Neural cell (in vitro differentiated cells): ENCODE measurements at regions not wholly inside any gene's neighbourhood (a gene's known extent, or its start where the extent isn't known, plus 50 kb on each side); places are given as distances from the start of the nearest gene placed in this dataset.

Experiments used
- H2AFZ ChIP-seq: fragments of 200-600, 300-800 bp; sonication (generic), shearing (Covaris generic); 2 replicates; pipeline ENCODE4 v1.6.0; 2014; ENCODE audit warnings: low read depth, mild to moderate bottlenecking, antibody characterized with exemption, low read length, moderate library complexity
- H3F3A ChIP-seq: fragments of 200-600 bp; shearing (Covaris generic); 2 replicates; pipeline ENCODE4 v1.6.1; 2016; ENCODE audit warnings: mild to moderate bottlenecking, moderate library complexity, mixed read lengths, antibody characterized with exemption, low read length; ENCODE audit not compliant: insufficient read depth, poor library complexity, severe bottlenecking
- H3K27ac ChIP-seq: fragments of 200-600, 300-800 bp; sonication (generic), shearing (Covaris generic); 2 replicates; pipeline ENCODE4 v1.5.1; 2014; ENCODE audit warnings: mild to moderate bottlenecking, low read length, moderate library complexity
- H3K27me3 ChIP-seq: fragments of 300-800, 200-600 bp; sonication (generic), shearing (Covaris generic); 2 replicates; pipeline ENCODE4 v1.6.0; 2014; ENCODE audit warnings: mild to moderate bottlenecking, low read depth, low read length, moderate library complexity; ENCODE audit not compliant: insufficient read depth
- H3K36me3 ChIP-seq: fragments of 300-800, 200-600 bp; sonication (generic), shearing (Covaris generic); 2 replicates; pipeline ENCODE4 v1.5.1; 2014; ENCODE audit warnings: mild to moderate bottlenecking, antibody characterized with exemption, low read length, moderate library complexity; ENCODE audit not compliant: insufficient read depth
- H3K4me2 ChIP-seq: fragments of 300-800, 200-600 bp; sonication (generic), shearing (Covaris generic); 2 replicates; pipeline ENCODE4 v1.6.0; 2014; ENCODE audit warnings: mild to moderate bottlenecking, low read length
- H3K4me3 ChIP-seq: fragments of 300-800, 200-600 bp; sonication (generic), shearing (Covaris generic); 2 replicates; pipeline ENCODE4 v1.5.1; 2014; ENCODE audit warnings: mild to moderate bottlenecking, low read length, moderate library complexity
- H3K79me2 ChIP-seq: fragments of 200-600 bp; shearing (Covaris generic); replicated peaks from 2 replicates; pipeline ENCODE4 v1.6.0; 2014; ENCODE audit warnings: mild to moderate bottlenecking, low read length, moderate library complexity; ENCODE audit not compliant: insufficient read depth
- H3K9ac ChIP-seq: fragments of 300-800, 200-600 bp; sonication (generic), shearing (Covaris generic); 2 replicates; pipeline ENCODE4 v1.6.1; 2016; ENCODE audit warnings: mild to moderate bottlenecking, low read length, mixed read lengths
- H3K9me2 ChIP-seq: fragments of 200-600 bp; shearing (Covaris generic); 2 replicates; pipeline ENCODE4 v1.6.1; 2016; ENCODE audit warnings: mild to moderate bottlenecking, low read length, mixed read lengths; ENCODE audit not compliant: insufficient read depth
- H3K9me3 ChIP-seq: fragments of 200-600, 300-800 bp; sonication (generic), shearing (Covaris generic); 2 replicates; pipeline ENCODE4 v1.6.1; 2016; ENCODE audit warnings: mild to moderate bottlenecking, mixed run types, low read length, moderate library complexity, mixed read lengths
- H4K20me1 ChIP-seq: fragments of 200-600 bp; shearing (Covaris generic); 2 replicates; pipeline ENCODE4 v1.6.1; 2016; ENCODE audit warnings: mild to moderate bottlenecking, mixed run types; ENCODE audit not compliant: insufficient read depth
- EP300 ChIP-seq: fragments of 450-650 bp; conservative IDR thresholded peaks from 2 replicates; pipeline ENCODE4 v1.6.1; 2014; ENCODE audit warnings: antibody characterized with exemption, mild to moderate bottlenecking, moderate library complexity; ENCODE audit not compliant: poor library complexity, severe bottlenecking
- EZH2 ChIP-seq: fragments of 200-600, 300-800 bp; shearing (Covaris generic), sonication (generic); IDR thresholded peaks from 2 replicates; pipeline ENCODE4 v1.6.1; 2014; ENCODE audit warnings: antibody characterized with exemption, low read length, borderline replicate concordance, mild to moderate bottlenecking; ENCODE audit not compliant: insufficient read depth, poor library complexity, severe bottlenecking
- MXI1 ChIP-seq: fragments of 450-650 bp; conservative IDR thresholded peaks from 2 replicates; pipeline ENCODE4 v1.6.1; 2014; ENCODE audit warnings: antibody characterized with exemption, mild to moderate bottlenecking; ENCODE audit not compliant: poor library complexity, severe bottlenecking
- POLR2AphosphoS5 ChIP-seq: IDR thresholded peaks from 2 replicates; pipeline ENCODE4 v1.6.1; 2012
- RAD21 ChIP-seq: fragments of 450-650 bp; conservative IDR thresholded peaks from 2 replicates; pipeline ENCODE4 v1.6.1; 2014; ENCODE audit warnings: antibody characterized with exemption, mild to moderate bottlenecking, moderate library complexity
- SMC3 ChIP-seq: fragments of 450-650 bp; conservative IDR thresholded peaks from 2 replicates; pipeline ENCODE4 v1.6.1; 2014; ENCODE audit warnings: antibody characterized with exemption, mild to moderate bottlenecking, moderate library complexity; ENCODE audit not compliant: poor library complexity
- TAF1 ChIP-seq: IDR thresholded peaks from 2 replicates; pipeline ENCODE4 v1.6.1; 2012; ENCODE audit warnings: low read depth
- TF ChIP-seq, protein P1 (sequence below): fragments of 450-650 bp; IDR thresholded peaks from 2 replicates; pipeline ENCODE4 v1.5.1; 2014; ENCODE audit warnings: antibody characterized with exemption, mild to moderate bottlenecking, moderate library complexity; ENCODE audit not compliant: poor library complexity, severe bottlenecking
- TF ChIP-seq, protein P2 (sequence below): IDR thresholded peaks from 2 replicates; pipeline ENCODE4 v1.6.1; 2012; ENCODE audit warnings: borderline replicate concordance

DNA sequence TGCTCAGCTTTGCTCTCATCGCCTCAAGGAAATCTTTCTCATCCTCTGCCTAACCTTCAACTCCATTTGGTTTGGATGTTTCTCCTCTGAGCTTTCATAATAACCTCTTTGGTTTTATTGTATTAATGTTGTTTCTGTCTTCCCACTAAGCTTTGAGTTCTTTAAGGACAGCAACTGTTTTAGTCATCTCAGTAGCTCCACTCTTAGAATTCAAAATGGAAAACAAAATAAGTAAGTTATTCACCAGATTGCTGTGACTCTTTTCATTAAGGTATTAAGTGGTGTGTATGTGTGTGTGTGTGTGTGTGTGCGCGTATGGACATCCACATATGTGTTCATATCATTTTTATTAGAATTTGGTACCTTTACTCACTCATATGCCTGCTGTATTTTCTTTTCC, 279.2 kb upstream of the BOD1L1 start:
- H3K79me2 ChIP-seq: no peaks in the 10 kb centered on the region
- H2AFZ ChIP-seq: no peak overlapping the region
- no peaks in the 10 kb centered on the region for H3K36me3 ChIP-seq
- TF ChIP-seq MXI1 (no peak), POLR2AphosphoS5 (no peak), RAD21 (no peak), SMC3 (no peak), EP300 (no peak)
- TF ChIP-seq, protein P1, sequence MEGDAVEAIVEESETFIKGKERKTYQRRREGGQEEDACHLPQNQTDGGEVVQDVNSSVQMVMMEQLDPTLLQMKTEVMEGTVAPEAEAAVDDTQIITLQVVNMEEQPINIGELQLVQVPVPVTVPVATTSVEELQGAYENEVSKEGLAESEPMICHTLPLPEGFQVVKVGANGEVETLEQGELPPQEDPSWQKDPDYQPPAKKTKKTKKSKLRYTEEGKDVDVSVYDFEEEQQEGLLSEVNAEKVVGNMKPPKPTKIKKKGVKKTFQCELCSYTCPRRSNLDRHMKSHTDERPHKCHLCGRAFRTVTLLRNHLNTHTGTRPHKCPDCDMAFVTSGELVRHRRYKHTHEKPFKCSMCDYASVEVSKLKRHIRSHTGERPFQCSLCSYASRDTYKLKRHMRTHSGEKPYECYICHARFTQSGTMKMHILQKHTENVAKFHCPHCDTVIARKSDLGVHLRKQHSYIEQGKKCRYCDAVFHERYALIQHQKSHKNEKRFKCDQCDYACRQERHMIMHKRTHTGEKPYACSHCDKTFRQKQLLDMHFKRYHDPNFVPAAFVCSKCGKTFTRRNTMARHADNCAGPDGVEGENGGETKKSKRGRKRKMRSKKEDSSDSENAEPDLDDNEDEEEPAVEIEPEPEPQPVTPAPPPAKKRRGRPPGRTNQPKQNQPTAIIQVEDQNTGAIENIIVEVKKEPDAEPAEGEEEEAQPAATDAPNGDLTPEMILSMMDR: no peak
- H3K4me2 ChIP-seq: no peak overlapping the region
- H3K9ac ChIP-seq: no peak overlapping the region
- H3K27ac ChIP-seq: no peak overlapping the region
- H3K27me3 ChIP-seq: no peaks in the 10 kb centered on the region
- no peaks in the 10 kb centered on the region for H3K9me3 ChIP-seq
- no peak overlapping the region for H3K4me3 ChIP-seq
- no peaks in the 10 kb centered on the region for H3F3A ChIP-seq
- no peaks in the 10 kb centered on the region for H4K20me1 ChIP-seq
- H3K9me2 ChIP-seq: no peaks in the 10 kb centered on the region

DNA sequence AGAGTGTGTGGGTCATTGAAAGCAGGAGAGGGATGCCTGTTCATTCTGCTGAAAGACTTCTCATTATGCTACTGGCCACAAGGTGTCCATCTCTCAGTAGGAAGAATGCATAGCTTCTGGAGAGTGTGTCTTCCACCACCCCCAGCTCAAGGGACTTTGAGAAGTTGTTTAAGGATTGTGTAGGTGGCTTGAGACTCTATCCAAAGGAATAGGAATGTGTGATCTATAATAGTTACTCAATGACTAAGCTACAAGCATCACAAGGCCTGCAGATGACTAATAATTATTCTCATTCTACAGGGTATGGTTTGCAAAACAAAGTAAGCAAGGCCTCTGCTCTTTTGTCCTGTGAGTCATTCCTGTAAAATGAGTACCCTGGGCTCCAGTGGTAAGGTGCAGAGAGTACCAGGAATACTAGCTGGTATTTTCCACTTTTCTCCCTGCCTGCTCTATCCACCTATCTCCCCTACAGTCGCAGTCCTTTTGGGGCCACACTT, 279.8 kb upstream of the BOD1L1 start:
- Histone ChIP-seq H3K4me2 (no peak overlapping the region), H4K20me1 (no peaks in the 10 kb centered on the region), H3K27ac (no peak overlapping the region), H3K27me3 (no peaks in the 10 kb centered on the region), H3K9me2 (no peaks in the 10 kb centered on the region), H3K79me2 (no peaks in the 10 kb centered on the region), H3K9me3 (no peaks in the 10 kb centered on the region), H3K4me3 (no peak overlapping the region), H3K9ac (no peak overlapping the region), H3F3A (no peaks in the 10 kb centered on the region), H2AFZ (no peak overlapping the region), H3K36me3 (no peaks in the 10 kb centered on the region)
- TF ChIP-seq SMC3 (no peak), RAD21 (no peak), TAF1 (no peak), EZH2 (no peak), EP300 (no peak), MXI1 (no peak), POLR2AphosphoS5 (no peak)
- TF ChIP-seq, protein P2, sequence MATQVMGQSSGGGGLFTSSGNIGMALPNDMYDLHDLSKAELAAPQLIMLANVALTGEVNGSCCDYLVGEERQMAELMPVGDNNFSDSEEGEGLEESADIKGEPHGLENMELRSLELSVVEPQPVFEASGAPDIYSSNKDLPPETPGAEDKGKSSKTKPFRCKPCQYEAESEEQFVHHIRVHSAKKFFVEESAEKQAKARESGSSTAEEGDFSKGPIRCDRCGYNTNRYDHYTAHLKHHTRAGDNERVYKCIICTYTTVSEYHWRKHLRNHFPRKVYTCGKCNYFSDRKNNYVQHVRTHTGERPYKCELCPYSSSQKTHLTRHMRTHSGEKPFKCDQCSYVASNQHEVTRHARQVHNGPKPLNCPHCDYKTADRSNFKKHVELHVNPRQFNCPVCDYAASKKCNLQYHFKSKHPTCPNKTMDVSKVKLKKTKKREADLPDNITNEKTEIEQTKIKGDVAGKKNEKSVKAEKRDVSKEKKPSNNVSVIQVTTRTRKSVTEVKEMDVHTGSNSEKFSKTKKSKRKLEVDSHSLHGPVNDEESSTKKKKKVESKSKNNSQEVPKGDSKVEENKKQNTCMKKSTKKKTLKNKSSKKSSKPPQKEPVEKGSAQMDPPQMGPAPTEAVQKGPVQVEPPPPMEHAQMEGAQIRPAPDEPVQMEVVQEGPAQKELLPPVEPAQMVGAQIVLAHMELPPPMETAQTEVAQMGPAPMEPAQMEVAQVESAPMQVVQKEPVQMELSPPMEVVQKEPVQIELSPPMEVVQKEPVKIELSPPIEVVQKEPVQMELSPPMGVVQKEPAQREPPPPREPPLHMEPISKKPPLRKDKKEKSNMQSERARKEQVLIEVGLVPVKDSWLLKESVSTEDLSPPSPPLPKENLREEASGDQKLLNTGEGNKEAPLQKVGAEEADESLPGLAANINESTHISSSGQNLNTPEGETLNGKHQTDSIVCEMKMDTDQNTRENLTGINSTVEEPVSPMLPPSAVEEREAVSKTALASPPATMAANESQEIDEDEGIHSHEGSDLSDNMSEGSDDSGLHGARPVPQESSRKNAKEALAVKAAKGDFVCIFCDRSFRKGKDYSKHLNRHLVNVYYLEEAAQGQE: no peak
- TF ChIP-seq, protein P1: no peak
